GM21528 (cell line): ENCODE measurements at regions not wholly inside any gene's neighbourhood (a gene's known extent, or its start where the extent isn't known, plus 50 kb on each side); places are given as distances from the start of the nearest gene placed in this dataset.

Experiments
- ATAC-seq: cut with Tn5 transposase; IDR thresholded peaks from one replicate; pipeline ENCODE4 v1.9.1; 2021; ENCODE audit warnings: mild to moderate bottlenecking, moderate library complexity; ENCODE audit not compliant: unreplicated experiment, low FRiP score

DNA sequence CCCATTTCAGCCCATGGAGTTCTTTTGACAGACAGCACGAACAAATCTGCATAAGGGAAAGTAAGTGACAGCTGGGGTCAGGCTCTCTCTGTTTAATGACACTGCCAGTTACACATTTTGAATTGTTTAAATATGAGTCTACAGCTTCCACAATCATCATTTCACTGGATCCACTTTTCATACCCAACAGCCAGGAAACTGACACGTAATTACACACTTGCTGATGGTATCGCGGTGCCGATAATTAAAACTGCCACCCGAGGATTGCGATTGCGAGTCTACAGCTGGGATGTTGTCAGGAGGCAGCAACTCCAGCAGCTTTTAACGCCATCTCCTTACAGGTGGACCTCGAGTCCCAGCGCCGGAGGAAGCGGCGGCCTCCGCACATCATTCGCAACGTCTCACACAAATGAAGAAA lies 230.8 kb upstream of the MGMT start:
- no peak for ATAC-seq

DNA sequence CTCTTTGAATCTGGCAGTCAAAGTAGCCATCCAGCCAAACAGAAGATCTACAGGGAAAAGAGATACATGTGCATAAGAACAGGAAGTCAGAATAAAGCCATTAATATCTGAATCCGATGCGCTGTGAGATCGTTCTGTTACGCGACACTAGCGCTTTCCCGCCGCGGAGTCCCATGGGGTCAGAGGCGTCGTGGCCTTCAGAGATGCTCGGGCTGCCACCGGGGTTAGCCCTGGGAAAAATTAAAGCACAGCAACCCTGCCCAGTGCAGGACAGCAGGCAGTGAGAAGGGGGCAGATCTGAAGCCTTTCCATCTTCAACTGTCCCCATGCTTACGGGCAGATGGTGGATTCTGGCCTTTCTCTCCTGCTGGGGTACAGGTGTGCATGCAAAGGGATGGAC lies 225.6 kb upstream of the MGMT start:
- no peak for ATAC-seq

DNA sequence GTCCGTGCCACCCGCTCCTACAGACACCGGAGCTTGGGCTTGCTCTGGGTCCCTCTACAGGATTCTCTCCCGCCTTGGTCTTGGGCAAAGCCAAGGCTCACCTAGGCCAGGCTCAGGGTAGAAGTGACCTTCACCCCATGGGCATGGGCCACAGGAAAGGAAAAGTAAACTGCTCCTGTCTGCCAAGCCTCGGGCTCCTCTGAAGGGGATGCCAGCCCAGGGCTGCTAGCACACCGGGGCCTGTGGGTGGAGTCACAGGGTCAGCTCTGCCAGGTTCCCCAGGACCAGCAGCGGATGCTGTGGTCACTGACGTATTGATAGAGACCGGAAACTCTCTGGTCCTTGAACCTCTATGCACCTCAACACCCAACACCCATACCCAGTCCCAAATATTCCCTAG lies 222.7 kb upstream of the MGMT start:
- ATAC-seq, result no peak

- ATAC-seq, result no peak
These were observed 222.3 kb upstream of the MGMT start for GRCh38 chr10:129244757-129245156.

DNA sequence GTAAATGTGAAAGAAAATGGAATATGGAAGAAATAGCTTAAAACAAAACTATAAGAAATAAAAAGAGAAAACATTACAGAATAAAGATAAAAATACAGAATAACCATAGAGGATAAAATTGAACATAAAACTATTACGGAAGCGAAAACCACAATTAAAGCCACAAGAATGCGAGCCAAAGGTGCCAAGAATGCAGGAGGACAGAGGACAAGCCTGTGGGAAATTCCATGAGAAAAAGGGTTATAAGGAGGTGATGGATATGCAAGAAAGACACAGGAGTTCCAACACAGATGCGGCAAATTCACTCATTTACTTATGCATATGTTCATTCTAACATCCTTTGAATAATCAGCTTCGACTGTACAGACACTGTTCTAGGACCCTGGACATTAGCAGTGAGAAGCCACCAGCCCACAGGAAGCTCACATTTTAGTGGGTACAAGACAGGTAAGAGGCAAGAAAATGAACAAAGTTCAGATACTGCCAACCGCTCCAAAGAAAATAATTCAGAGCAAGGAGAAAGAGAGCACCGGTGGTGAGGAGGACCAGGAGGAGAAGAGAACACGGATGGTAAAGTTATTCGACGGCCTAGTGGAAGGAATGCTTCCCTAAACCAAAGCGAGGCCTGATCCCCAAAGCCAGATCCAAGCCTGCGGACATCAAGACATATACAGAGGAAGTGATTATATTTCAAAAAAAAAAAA lies 213.7 kb upstream of the MGMT start:
- no peak for ATAC-seq

DNA sequence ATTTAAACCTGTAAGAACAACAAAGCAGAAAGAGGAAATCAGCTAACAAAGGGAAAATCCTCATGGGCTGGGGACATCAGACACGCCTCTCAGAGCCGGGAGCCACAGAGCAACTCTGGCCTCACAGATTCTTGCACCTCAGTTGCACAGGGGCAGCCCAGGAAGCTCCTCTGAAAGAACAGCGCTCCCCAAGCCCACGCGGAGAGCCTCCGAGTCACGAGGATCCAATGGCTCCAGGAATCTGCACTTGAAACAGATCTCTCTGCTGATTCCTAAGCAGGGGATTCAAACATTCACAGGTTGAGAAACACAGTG lies 213.2 kb upstream of the MGMT start:
- no peak for ATAC-seq

GRCh38 chr10:129258283-129258923 lies 208.6 kb upstream of the MGMT start:
- ATAC-seq, result no peak

- no peak for ATAC-seq
These were observed 207.8 kb upstream of the MGMT start for GRCh38 chr10:129259128-129259815.

GRCh38 chr10:129272176-129272575 lies 194.9 kb upstream of the MGMT start:
- ATAC-seq, result no peak

DNA sequence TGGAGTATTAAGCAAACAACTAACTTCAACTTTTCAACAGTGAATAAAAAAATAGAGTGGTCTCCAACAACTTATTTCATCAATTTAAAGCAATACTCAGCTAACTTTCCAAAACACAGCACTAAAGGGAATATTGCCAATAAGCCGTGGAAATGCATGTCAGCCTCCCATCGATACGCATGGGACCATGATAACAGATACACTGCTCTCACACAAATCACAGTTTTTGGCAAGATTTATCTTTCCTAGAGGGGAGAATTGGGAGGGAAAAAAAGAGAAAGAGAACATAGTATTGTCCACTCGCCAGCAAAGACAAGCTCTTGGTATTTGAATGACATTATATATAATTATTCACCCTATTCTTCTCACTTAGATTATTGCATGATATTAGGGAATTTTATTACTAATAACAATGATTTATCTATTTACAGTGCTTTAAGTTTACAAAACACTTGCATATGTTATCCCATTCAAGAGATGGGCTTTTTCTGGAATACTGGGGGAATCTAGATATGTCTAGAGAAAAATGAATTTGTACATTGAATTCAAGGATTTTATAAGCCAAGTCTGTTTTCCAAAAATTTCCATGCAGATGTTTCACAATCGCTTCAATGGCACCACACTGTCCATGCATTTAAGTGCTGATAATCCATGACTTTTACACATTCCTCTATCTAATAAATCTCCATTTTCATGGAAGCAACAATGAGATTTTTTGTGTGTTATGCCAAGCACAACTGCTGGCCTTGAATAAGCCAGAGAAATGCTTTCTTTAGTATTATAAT lies 194.0 kb upstream of the MGMT start:
- ATAC-seq, result no peak

- ATAC-seq, result no peak
These were observed 193.2 kb upstream of the MGMT start for GRCh38 chr10:129273860-129274259.

DNA sequence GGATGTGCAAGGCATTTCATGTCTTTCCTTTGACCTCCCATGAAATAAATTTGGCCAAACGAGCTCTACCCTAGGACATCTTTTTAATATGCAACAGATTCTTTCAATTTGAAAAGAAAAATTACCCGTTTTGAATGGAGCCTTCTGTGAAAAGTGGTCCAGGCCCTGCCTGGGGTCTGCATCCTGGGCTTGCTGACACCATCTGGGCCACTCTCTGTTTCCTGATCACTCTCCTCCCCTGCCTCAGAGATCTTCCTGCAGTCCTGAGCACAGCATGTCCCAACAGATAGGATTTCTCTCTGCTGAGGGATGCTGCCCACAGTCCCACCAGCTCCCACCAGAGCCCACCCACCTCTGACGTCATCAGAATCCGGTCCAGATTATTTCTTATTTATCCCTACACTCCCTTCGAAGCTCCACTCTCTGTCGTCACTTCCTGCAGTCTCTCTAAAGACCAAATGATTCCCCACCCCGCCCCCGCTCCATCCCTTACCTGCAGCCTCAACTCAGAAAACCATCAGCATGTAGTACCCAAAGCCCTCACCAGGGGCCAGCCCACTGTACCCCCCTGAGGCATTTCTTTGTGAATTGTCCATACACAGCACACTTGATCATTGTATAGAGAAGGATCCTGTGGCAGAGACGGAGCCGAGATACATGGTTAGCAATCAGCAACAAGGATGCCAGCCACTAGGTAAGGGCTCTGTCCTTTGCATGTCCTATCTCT lies 192.1 kb upstream of the MGMT start:
- no peak for ATAC-seq

GRCh38 chr10:129275886-129276285 lies 191.2 kb upstream of the MGMT start:
- no peak for ATAC-seq

GRCh38 chr10:129277084-129277483 lies 190.0 kb upstream of the MGMT start:
- ATAC-seq, result no peak

DNA sequence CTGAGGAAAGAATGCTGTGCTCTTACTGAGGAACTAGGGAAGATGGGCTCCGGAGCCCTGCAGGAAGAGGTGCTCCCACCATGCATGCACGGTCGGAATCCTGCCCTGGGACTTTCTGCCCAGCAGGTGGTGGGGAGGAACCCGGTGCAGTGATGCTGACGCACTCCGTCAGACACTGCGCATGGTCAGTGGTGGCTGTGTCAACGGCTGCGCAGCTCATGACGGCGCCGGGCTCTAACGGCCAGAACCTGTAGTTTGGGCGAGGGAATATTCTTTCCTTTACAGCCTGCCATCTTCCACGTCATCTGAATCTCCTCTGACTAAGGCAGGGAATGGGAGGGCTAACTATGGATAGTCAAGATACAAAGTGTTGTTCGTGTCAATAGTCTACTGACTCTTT lies 189.2 kb upstream of the MGMT start:
- ATAC-seq, result no peak

DNA sequence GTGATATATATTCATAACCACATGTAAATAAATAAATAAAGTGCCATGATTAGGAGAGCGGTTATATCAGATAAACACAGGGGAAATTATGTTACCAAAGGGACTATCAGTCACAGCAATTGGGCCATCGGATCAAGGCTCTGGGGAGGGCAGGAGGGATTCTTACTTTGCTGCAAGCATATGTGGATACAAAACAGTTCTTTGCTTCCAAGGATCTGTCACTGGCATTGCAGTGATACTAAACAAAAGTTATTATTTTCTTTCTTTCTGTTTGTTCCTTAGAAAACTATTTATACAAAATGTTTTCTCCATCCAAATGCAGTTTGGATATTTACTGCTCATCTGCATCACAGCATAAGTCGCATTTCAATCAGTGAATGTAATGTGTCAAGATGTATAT lies 188.4 kb upstream of the MGMT start:
- ATAC-seq, result no peak

DNA sequence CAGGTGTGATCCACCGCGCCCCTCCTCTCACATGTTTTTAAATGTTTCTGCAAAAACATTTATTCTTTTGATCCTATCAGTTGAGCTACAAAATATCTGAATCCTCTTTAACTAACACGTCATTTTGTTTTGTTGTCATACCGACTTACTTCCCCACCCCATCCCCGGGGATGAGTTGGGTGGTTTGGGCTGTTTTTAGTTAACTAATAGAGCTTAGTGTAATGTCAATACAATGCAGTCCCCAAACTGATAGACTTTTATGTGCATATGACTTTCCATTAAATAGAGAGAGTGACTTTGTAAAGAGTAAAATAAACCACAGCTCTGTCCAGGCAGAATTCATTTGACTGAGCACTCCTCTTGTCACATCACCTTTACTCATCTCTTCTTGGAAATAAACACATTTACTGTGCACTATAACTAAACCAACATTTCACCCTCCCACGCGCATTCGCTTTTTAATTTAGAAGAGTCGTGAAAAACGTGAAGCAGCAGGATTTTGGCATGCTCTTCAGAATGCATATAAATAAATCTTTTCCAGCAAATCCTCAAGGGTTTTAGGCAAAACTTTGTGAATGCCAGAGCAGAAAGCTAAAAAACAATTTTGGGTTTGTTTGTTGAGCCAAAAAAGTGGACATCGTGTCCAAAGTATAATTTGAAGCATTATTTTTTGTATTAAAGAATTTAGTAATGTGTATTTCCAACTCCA lies 187.4 kb upstream of the MGMT start:
- no peak for ATAC-seq

GRCh38 chr10:129280155-129280502 lies 186.9 kb upstream of the MGMT start:
- ATAC-seq, result no peak

DNA sequence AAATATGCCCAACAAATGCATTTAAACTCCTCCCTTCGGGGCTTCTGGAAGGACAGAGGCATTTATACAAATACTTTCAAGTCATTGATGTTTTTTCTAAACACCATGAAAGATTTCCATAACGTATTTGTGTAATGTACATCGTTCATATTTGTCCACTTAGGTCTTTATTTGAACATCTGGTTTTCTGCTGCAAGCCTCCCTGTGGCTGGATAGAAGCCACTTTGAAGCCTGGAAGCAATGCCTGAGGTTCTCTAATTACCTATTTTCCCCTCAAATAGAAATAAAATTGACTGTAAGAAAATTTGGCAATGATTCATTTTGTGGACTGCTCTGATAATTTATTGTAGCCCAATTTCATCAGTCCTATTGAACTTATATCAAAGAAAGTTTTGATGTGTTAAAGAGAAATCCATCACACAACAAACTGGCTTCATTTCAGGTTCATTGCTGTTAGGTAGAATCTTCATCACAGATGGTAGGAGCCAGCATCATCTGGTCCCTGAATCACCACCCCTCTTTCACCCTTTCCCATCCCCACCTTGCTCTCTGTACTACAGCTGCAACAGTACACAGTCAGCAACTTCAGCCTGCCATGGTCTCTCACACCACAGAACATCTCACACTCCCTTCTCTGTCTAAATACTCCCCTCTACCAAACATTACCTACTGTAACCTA lies 186.0 kb upstream of the MGMT start:
- no peak for ATAC-seq

DNA sequence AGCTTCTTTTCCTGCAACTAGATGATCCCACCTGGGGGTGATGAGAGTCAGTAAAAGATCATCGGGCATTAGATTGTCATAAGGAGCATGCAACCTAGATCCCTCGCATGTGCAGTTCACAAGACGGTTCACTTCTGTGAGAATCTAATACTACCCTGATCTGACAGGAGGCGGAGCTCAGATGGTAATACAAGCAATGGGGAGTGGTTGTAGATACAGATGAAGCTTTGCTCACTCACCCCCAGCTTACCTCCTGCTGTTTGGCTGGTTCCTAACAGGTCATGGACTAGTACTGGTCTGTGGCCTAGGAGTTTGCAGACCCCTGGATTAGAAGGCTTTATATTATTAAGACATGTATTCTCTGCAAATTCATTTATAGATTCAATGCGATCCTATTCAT lies 181.6 kb upstream of the MGMT start:
- ATAC-seq, result no peak
